NCI-H1436 treated with DMSO at 0.1 percent for 48 hours (cell line): ENCODE measurements at regions not wholly inside any gene's neighbourhood (a gene's known extent, or its start where the extent isn't known, plus 50 kb on each side); places are given as distances from the start of the nearest gene placed in this dataset.

Experiments
- DNase-seq: peaks from one replicate; lab custom pipeline; 2025; lab: John Stamatoyannopoulos, UW

GRCh38 chr5:82334856-82335255 lies 56.7 kb upstream of the RPS23 start:
- no peak for DNase-seq

GRCh38 chr5:82334085-82334692 lies 56.0 kb upstream of the RPS23 start:
- no peak for DNase-seq

GRCh38 chr5:82332886-82333615 lies 54.9 kb upstream of the RPS23 start:
- DNase-seq = no peak

GRCh38 chr5:82332064-82332855 lies 54.1 kb upstream of the RPS23 start:
- DNase-seq = no peak

GRCh38 chr5:82331557-82331956 lies 53.4 kb upstream of the RPS23 start:
- DNase-seq = no peak

- DNase-seq = no peak
Observed at GRCh38 chr5:82330530-82331270, 52.5 kb upstream of the RPS23 start.

GRCh38 chr5:82329393-82329792 lies 51.2 kb upstream of the RPS23 start:
- DNase-seq = no peak
